ENCODE measurements at regions not wholly inside any gene's neighbourhood (a gene's known extent, or its start where the extent isn't known, plus 50 kb on each side); places are given as distances from the start of the nearest gene placed in this dataset.

GRCh38 chr14:87575378-87575777 is 417.6 kb downstream of the GALC start:
- CTCF ChIA-PET, result no interaction called here
- no peak overlapping the region for H3K27ac ChIP-seq (ENCODE audit: low read depth, low read length, poor library complexity, severe bottlenecking)
- no peak for DNase-seq (ENCODE audit: low spot score)
- intact Hi-C loops (cut with micrococcal nuclease; ENCODE audit: unreplicated experiment), result no loop called here
- H3K9me3 ChIP-seq (ENCODE audit: low read depth, low read length, poor library complexity, severe bottlenecking), result no peaks in the 10 kb centered on the region
- no peaks in the 10 kb centered on the region for H3K36me3 ChIP-seq (ENCODE audit: insufficient read depth, low read length, poor library complexity, severe bottlenecking)
- no peaks in the 10 kb centered on the region for H3K27me3 ChIP-seq (replicated peaks; ENCODE audit: insufficient read depth, low read depth, low read length, poor library complexity)
- no peak overlapping the region for H3K4me3 ChIP-seq (ENCODE audit: low read depth, low read length, poor library complexity, severe bottlenecking)
- no peak for TF ChIP-seq CTCF (conservative IDR thresholded peaks at IDR 0.05; ENCODE audit: low read depth, low read length)
- TF ChIP-seq EZH2 (IDR thresholded peaks at IDR 0.05; ENCODE audit: borderline replicate concordance, low read depth, low read length, poor library complexity, severe bottlenecking), result no peak
- H3K4me1 ChIP-seq (ENCODE audit: insufficient read depth, low read length, poor library complexity, severe bottlenecking), result no peaks in the 10 kb centered on the region
- no TSS peak for BruUV-seq (replicated peaks)
- POLR2A ChIA-PET (ENCODE audit: low non-redundant PET), result no interaction called here

GRCh38 chr14:87573591-87573990 is 419.4 kb downstream of the GALC start:
- H3K27ac ChIP-seq (ENCODE audit: low read depth, low read length, poor library complexity, severe bottlenecking), result no peak overlapping the region

GRCh38 chr14:87567618-87568295 is 425.2 kb downstream of the GALC start:
- CTCF ChIA-PET, result interaction anchor here (0.6 to 0.7 kb wide), 2 partner anchors 756 to 1841 kb away, joined by 4 to 5 read pairs; no protein-coding TSS in a partner anchor
- Histone ChIP-seq H3K9me3 (ENCODE audit: low read depth, low read length, poor library complexity, severe bottlenecking) (no peaks in the 10 kb centered on the region), H3K4me1 (ENCODE audit: insufficient read depth, low read length, poor library complexity, severe bottlenecking) (peaks cover 16% of the 10 kb centered on the region), H3K36me3 (ENCODE audit: insufficient read depth, low read length, poor library complexity, severe bottlenecking) (no peaks in the 10 kb centered on the region), H3K27ac (ENCODE audit: low read depth, low read length, poor library complexity, severe bottlenecking) (no peak overlapping the region), H3K4me3 (ENCODE audit: low read depth, low read length, poor library complexity, severe bottlenecking) (no peak overlapping the region), H3K27me3 (replicated peaks; ENCODE audit: insufficient read depth, low read depth, low read length, poor library complexity) (no peaks in the 10 kb centered on the region)
- POLR2A ChIA-PET (ENCODE audit: low non-redundant PET), result no interaction called here
- intact Hi-C loops (cut with micrococcal nuclease; ENCODE audit: unreplicated experiment), result no loop called here
- no peak for TF ChIP-seq CTCF (conservative IDR thresholded peaks at IDR 0.05; ENCODE audit: low read depth, low read length)
- TF ChIP-seq EZH2 (IDR thresholded peaks at IDR 0.05; ENCODE audit: borderline replicate concordance, low read depth, low read length, poor library complexity, severe bottlenecking), result no peak
- no TSS peak for BruUV-seq (replicated peaks)
- no peak for DNase-seq (ENCODE audit: low spot score)

More at GRCh38 chr14:87573591-87573990, 419.4 kb downstream of the GALC start:
- H3K9me3 ChIP-seq (ENCODE audit: low read depth, low read length, poor library complexity, severe bottlenecking), result no peaks in the 10 kb centered on the region
- no peaks in the 10 kb centered on the region for H3K27me3 ChIP-seq (replicated peaks; ENCODE audit: insufficient read depth, low read depth, low read length, poor library complexity)
- no peaks in the 10 kb centered on the region for H3K36me3 ChIP-seq (ENCODE audit: insufficient read depth, low read length, poor library complexity, severe bottlenecking)
- ChIA-PET CTCF (no interaction called here), POLR2A (ENCODE audit: low non-redundant PET) (no interaction called here)
- no TSS peak for BruUV-seq (replicated peaks)
- no peak overlapping the region for H3K4me3 ChIP-seq (ENCODE audit: low read depth, low read length, poor library complexity, severe bottlenecking)
- no peak for DNase-seq (ENCODE audit: low spot score)
- TF ChIP-seq EZH2 (IDR thresholded peaks at IDR 0.05; ENCODE audit: borderline replicate concordance, low read depth, low read length, poor library complexity, severe bottlenecking), result no peak
- no peak for TF ChIP-seq CTCF (conservative IDR thresholded peaks at IDR 0.05; ENCODE audit: low read depth, low read length)
- no peaks in the 10 kb centered on the region for H3K4me1 ChIP-seq (ENCODE audit: insufficient read depth, low read length, poor library complexity, severe bottlenecking)
- intact Hi-C loops (cut with micrococcal nuclease; ENCODE audit: unreplicated experiment), result no loop called here
